Glomerular visceral epithelial cell (primary cell): ENCODE measurements at regions not wholly inside any gene's neighbourhood (a gene's known extent, or its start where the extent isn't known, plus 50 kb on each side); places are given as distances from the start of the nearest gene placed in this dataset.
"Not testable (repeated sequence)": the region's sequence is repeated elsewhere in the genome, so short reads cannot be mapped to it uniquely, and the experiment has no call there.

ENCODE experiments used
- DNase-seq: peaks from one replicate; pipeline ENCODE4 v3.0.0-alpha.2; 2016; ENCODE audit errors: extremely low spot score

- no peak for DNase-seq
These were observed 113.6 kb upstream of the PPARGC1A start for GRCh38 chr4:24003496-24003895.

GRCh38 chr4:24002330-24002966 lies 112.6 kb upstream of the PPARGC1A start:
- no peak for DNase-seq

GRCh38 chr4:24001486-24002329 lies 111.9 kb upstream of the PPARGC1A start:
- DNase-seq, result no peak

GRCh38 chr4:24000470-24000831 lies 110.6 kb upstream of the PPARGC1A start:
- DNase-seq, result no peak

GRCh38 chr4:23999714-24000469 lies 110.0 kb upstream of the PPARGC1A start:
- DNase-seq, result no peak

GRCh38 chr4:23993373-23993772 lies 103.5 kb upstream of the PPARGC1A start:
- DNase-seq, result no peak

GRCh38 chr4:23991444-23991843 lies 101.6 kb upstream of the PPARGC1A start:
- no peak for DNase-seq

GRCh38 chr4:23986270-23986669 lies 96.4 kb upstream of the PPARGC1A start:
- no peak for DNase-seq

- DNase-seq, result peak; percentile 54
These were observed 91.5 kb upstream of the PPARGC1A start for GRCh38 chr4:23981328-23981727.

GRCh38 chr4:23979534-23979933 lies 89.7 kb upstream of the PPARGC1A start:
- DNase-seq, result no peak

- DNase-seq, result no peak
These were observed 88.2 kb upstream of the PPARGC1A start for GRCh38 chr4:23978002-23978401.

GRCh38 chr4:23976423-23976822 lies 86.6 kb upstream of the PPARGC1A start:
- no peak for DNase-seq

- no peak for DNase-seq
These were observed 83.5 kb upstream of the PPARGC1A start for GRCh38 chr4:23973308-23973855.

GRCh38 chr4:23972805-23973204 lies 83.0 kb upstream of the PPARGC1A start:
- DNase-seq, result no peak

- DNase-seq, result no peak
These were observed 82.3 kb upstream of the PPARGC1A start for GRCh38 chr4:23972187-23972586.

- DNase-seq, result no peak
These were observed 80.5 kb upstream of the PPARGC1A start for GRCh38 chr4:23970201-23970850.

- DNase-seq, result no peak
These were observed 79.8 kb upstream of the PPARGC1A start for GRCh38 chr4:23969635-23970145.

- no peak for DNase-seq
These were observed 77.4 kb upstream of the PPARGC1A start for GRCh38 chr4:23967281-23967680.

- DNase-seq, result no peak
These were observed 76.9 kb upstream of the PPARGC1A start for GRCh38 chr4:23966725-23967124.

- DNase-seq, result no peak
These were observed 72.6 kb upstream of the PPARGC1A start for GRCh38 chr4:23962462-23962861.

GRCh38 chr4:23961395-23961794 lies 71.5 kb upstream of the PPARGC1A start:
- DNase-seq, result not testable (repeated sequence)
